ENCODE measurements at regions not wholly inside any gene's neighbourhood (a gene's known extent, or its start where the extent isn't known, plus 50 kb on each side); places are given as distances from the start of the nearest gene placed in this dataset.

DNA sequence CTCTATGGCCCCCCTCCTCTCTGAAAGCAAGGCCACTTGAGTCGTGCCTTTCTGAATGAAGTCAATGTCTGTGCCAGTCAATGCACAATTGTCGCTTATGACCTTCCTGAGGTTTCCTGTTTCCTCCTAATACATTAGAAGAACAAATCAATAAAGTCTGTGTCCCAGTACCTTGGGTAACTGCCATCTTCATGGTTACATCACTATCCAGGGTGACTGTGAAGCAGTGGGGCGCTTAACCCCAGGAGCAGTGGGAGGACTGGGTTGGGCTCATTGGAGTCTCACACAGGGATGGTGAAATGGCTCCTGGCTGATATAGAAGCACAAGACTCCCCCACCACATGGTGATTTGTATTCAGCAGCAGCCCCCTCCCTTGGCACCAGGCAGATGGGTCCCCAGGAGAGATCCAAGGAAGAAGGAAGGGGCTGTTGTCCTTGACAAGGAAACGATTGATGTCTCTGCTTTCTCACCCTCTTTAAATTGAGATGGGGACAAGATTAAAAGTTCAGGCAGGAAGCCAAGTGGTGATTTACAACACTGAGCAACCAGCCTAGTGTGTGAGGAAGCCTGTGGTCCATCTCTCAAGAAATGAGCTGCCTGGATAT lies 261.9 kb upstream of the ZNF462 start:
- 88% methylated on average over 1 of the region's 4 CpGs for WGBS (ENCODE audit: insufficient coverage)
- Histone ChIP-seq H3K4me3 (ENCODE audit: low read length) (no peak overlapping the region), H3K9me3 (replicated peaks; ENCODE audit: control insufficient read depth, low read depth, low read length) (no peaks in the 10 kb centered on the region), H3K36me3 (ENCODE audit: control insufficient read depth, insufficient read depth, low read length) (no peaks in the 10 kb centered on the region), H3K27ac (ENCODE audit: low read length) (no peak overlapping the region), H3K4me1 (ENCODE audit: control insufficient read depth, insufficient read depth, low read length) (no peaks in the 10 kb centered on the region), H3K27me3 (ENCODE audit: control insufficient read depth, insufficient read depth, low read length) (no peaks in the 10 kb centered on the region)
- no peak for DNase-seq

DNA sequence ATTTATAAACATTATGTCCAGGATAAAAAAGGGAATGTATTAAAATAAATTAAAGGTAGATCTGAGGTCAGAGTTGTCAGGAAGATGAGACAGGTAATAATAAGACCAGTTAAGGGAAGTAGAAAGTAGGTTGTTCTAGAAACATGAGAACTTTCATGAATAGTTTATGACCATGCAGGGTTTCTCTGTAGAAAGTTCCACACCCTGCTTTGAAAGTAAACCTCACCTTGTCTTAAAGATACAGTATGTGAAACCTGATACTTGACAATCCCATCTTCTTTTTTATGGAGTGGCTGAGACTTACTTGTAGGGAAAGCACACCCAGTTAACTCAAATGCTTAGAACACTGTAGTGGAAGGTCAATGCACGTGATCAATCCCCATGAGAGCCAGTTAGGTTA lies 260.6 kb upstream of the ZNF462 start:
- H3K4me3 ChIP-seq (ENCODE audit: low read length): no peak overlapping the region

DNA sequence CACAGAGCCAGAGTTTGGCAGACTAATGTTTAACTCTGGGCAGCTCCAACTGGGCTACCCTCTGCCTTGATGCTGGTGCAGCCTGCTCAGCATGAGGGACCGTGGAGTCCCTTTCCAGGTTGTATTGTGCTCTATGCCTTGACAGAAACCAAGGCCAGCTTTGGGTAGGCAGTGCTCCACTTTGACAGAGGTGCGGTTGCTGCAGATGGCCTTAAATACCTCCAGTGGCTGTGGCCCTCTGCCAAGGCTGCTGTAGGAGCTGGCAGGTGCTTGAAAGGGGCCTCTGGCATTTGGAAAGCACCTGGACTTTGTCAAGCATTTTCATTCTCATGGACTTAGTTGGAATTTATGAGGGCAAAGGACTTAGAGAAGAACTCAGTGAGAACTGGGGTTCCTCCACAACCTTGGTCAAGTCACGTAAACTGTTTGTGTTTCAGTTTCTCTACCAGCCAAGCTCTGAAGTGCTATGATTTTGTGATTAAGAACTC lies 249.7 kb upstream of the ZNF462 start:
- Histone ChIP-seq H3K9me3 (replicated peaks; ENCODE audit: control insufficient read depth, low read depth, low read length) (no peaks in the 10 kb centered on the region), H3K4me3 (ENCODE audit: low read length) (no peak overlapping the region), H3K27me3 (ENCODE audit: control insufficient read depth, insufficient read depth, low read length) (no peaks in the 10 kb centered on the region), H3K27ac (ENCODE audit: low read length) (no peak overlapping the region), H3K36me3 (ENCODE audit: control insufficient read depth, insufficient read depth, low read length) (no peaks in the 10 kb centered on the region), H3K4me1 (ENCODE audit: control insufficient read depth, insufficient read depth, low read length) (peaks cover 2% of the 10 kb centered on the region)
- no peak for DNase-seq
- WGBS (ENCODE audit: insufficient coverage): 50% methylated on average over 2 of the region's 3 CpGs

More for the DNA sequence above, 260.6 kb upstream of the ZNF462 start:
- H3K27me3 ChIP-seq (ENCODE audit: control insufficient read depth, insufficient read depth, low read length): no peaks in the 10 kb centered on the region
- H3K36me3 ChIP-seq (ENCODE audit: control insufficient read depth, insufficient read depth, low read length): no peaks in the 10 kb centered on the region
- H3K27ac ChIP-seq (ENCODE audit: low read length): no peak overlapping the region
- WGBS (ENCODE audit: insufficient coverage): no CpG with 5 or more reads among the region's 1 CpG
- DNase-seq: no peak
- H3K9me3 ChIP-seq (replicated peaks; ENCODE audit: control insufficient read depth, low read depth, low read length): no peaks in the 10 kb centered on the region
- H3K4me1 ChIP-seq (ENCODE audit: control insufficient read depth, insufficient read depth, low read length): no peaks in the 10 kb centered on the region

DNA sequence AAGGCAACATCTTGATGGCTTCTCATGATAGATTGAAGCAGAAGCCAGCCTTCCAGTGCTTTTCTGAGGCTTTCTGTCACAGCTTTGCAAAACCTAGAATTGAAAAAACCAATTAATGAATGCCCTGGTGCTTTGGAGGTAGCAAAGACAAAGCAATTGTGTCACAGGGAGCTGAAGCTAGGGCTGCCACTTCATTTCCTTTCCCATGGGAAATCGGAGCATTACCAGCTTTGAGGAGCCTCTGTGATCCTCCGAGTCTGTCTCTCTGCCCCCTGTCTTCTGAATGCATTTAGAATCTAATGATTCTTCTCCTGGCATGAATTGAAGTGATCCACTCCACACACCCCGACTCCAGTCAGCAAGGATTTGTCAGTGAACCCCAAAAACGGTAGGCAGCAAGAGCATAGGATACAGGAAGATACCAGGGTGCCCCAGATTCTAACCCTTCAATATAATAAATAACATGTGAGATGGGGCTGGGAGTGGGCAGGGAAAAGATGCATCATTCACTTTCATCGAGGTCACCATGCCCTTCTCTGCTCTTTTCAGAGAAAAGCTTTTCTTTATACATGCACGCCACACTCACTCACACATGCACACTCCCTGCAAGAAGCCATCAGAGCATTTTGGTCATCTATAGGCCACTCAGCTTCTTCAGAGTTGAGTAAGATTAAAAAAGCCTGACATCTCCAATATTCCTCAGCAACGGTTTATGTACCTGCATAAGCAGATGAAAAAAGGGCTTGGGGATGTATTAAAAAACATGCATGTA lies 247.7 kb upstream of the ZNF462 start:
- Histone ChIP-seq H3K27me3 (ENCODE audit: control insufficient read depth, insufficient read depth, low read length) (no peaks in the 10 kb centered on the region), H3K27ac (ENCODE audit: low read length) (no peak overlapping the region), H3K4me1 (ENCODE audit: control insufficient read depth, insufficient read depth, low read length) (peaks cover 2% of the 10 kb centered on the region), H3K4me3 (ENCODE audit: low read length) (no peak overlapping the region), H3K36me3 (ENCODE audit: control insufficient read depth, insufficient read depth, low read length) (no peaks in the 10 kb centered on the region), H3K9me3 (replicated peaks; ENCODE audit: control insufficient read depth, low read depth, low read length) (no peaks in the 10 kb centered on the region)
- no peak for DNase-seq
- 82% methylated on average over 2 of the region's 7 CpGs for WGBS (ENCODE audit: insufficient coverage)

GRCh38 chr9:106616026-106616425 lies 246.9 kb upstream of the ZNF462 start:
- H3K27me3 ChIP-seq (ENCODE audit: control insufficient read depth, insufficient read depth, low read length): no peaks in the 10 kb centered on the region
- peak; percentile 42 for DNase-seq
- H3K27ac ChIP-seq (ENCODE audit: low read length): no peak overlapping the region
- 53% methylated on average over 6 of the region's 6 CpGs for WGBS (ENCODE audit: insufficient coverage)
- H3K9me3 ChIP-seq (replicated peaks; ENCODE audit: control insufficient read depth, low read depth, low read length): no peaks in the 10 kb centered on the region
- H3K36me3 ChIP-seq (ENCODE audit: control insufficient read depth, insufficient read depth, low read length): no peaks in the 10 kb centered on the region
- H3K4me3 ChIP-seq (ENCODE audit: low read length): no peak overlapping the region
- H3K4me1 ChIP-seq (ENCODE audit: control insufficient read depth, insufficient read depth, low read length): peaks cover 6% of the 10 kb centered on the region

DNA sequence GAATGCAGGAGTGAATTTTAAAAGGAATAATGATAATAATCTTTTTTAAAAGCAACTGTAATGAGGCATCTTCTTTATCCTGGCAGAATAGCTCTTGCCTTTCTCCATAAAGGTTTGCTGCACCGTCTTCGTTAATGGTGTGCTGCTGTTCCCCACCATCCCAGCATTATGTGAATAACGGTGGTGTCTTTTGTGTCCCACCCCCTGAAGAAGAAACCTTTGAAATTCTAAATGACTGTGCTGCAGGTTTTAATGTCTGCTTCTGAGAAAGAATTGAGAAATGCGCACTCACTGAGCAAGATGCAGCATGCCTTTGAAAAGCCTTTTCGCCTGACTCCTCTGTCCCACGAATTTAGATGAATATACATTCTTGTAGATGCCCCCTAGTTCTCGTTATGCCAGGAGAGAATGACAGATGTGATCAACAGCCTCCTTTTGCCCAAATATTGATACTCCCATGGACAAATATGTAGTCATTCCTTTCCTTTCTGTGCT lies 246.1 kb upstream of the ZNF462 start:
- 86% methylated on average over 4 of the region's 7 CpGs for WGBS (ENCODE audit: insufficient coverage)

GRCh38 chr9:106619211-106619610 lies 243.8 kb upstream of the ZNF462 start:
- Histone ChIP-seq H3K27ac (ENCODE audit: low read length) (no peak overlapping the region), H3K9me3 (replicated peaks; ENCODE audit: control insufficient read depth, low read depth, low read length) (no peaks in the 10 kb centered on the region), H3K4me1 (ENCODE audit: control insufficient read depth, insufficient read depth, low read length) (peaks cover 13% of the 10 kb centered on the region), H3K27me3 (ENCODE audit: control insufficient read depth, insufficient read depth, low read length) (no peaks in the 10 kb centered on the region), H3K4me3 (ENCODE audit: low read length) (no peak overlapping the region), H3K36me3 (ENCODE audit: control insufficient read depth, insufficient read depth, low read length) (no peaks in the 10 kb centered on the region)
- peak; percentile 33 for DNase-seq
- no CpG with 5 or more reads among the region's 1 CpG for WGBS (ENCODE audit: insufficient coverage)

More for the DNA sequence above, 246.1 kb upstream of the ZNF462 start:
- no peaks in the 10 kb centered on the region for H3K27me3 ChIP-seq (ENCODE audit: control insufficient read depth, insufficient read depth, low read length)
- no peak for DNase-seq
- no peak overlapping the region for H3K4me3 ChIP-seq (ENCODE audit: low read length)
- H3K9me3 ChIP-seq (replicated peaks; ENCODE audit: control insufficient read depth, low read depth, low read length): no peaks in the 10 kb centered on the region
- peaks cover 12% of the 10 kb centered on the region for H3K4me1 ChIP-seq (ENCODE audit: control insufficient read depth, insufficient read depth, low read length)
- no peaks in the 10 kb centered on the region for H3K36me3 ChIP-seq (ENCODE audit: control insufficient read depth, insufficient read depth, low read length)
- H3K27ac ChIP-seq (ENCODE audit: low read length): no peak overlapping the region

DNA sequence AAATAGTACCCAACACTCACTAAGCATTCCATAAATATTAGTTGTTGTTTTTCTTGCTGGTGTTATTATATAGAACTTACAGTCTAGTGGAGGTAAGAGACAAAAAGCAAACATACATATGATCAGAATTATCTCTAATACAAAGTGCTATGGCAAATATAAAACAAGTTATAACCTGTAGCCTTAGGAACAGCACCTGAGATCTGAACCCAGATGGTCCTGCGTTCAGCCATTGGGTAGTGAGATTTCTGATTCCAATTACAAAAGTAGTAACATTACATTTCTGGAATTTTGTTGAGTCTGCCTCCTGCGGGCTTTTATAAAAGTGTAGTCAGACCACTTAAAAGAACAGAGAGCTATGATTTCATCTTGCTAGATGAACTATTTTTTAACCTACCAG lies 242.9 kb upstream of the ZNF462 start:
- no peaks in the 10 kb centered on the region for H3K36me3 ChIP-seq (ENCODE audit: control insufficient read depth, insufficient read depth, low read length)
- H3K9me3 ChIP-seq (replicated peaks; ENCODE audit: control insufficient read depth, low read depth, low read length): no peaks in the 10 kb centered on the region
- no peaks in the 10 kb centered on the region for H3K27me3 ChIP-seq (ENCODE audit: control insufficient read depth, insufficient read depth, low read length)
- no peak overlapping the region for H3K27ac ChIP-seq (ENCODE audit: low read length)
- no peak for DNase-seq
- WGBS (ENCODE audit: insufficient coverage): no CpG with 5 or more reads among the region's 2 CpGs
- H3K4me3 ChIP-seq (ENCODE audit: low read length): no peak overlapping the region
- peaks cover 13% of the 10 kb centered on the region for H3K4me1 ChIP-seq (ENCODE audit: control insufficient read depth, insufficient read depth, low read length)

DNA sequence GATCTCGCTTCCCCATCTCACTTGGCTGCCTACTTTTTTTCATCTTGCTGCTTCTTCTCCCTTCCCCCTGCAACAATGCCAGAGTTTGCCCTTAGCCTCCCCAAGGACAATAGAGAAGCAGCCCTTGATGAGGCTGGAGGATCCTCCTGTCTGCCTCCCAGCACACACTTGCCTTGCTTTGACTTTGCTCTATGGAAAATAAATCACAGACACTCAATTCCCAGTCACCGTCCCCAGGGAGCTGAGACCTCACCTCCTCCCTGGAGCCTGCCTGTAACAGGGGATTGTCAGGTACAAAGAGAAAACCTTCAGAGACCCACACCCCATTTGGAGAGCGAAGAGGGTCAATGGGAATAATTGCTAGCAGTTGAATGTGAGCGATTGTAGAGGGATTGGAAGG lies 242.1 kb upstream of the ZNF462 start:
- peaks cover 13% of the 10 kb centered on the region for H3K4me1 ChIP-seq (ENCODE audit: control insufficient read depth, insufficient read depth, low read length)
- H3K27me3 ChIP-seq (ENCODE audit: control insufficient read depth, insufficient read depth, low read length): no peaks in the 10 kb centered on the region
- H3K36me3 ChIP-seq (ENCODE audit: control insufficient read depth, insufficient read depth, low read length): no peaks in the 10 kb centered on the region
- WGBS (ENCODE audit: insufficient coverage): 86% methylated on average over 1 of the region's 4 CpGs
- no peak overlapping the region for H3K4me3 ChIP-seq (ENCODE audit: low read length)
- no peak for DNase-seq
- H3K9me3 ChIP-seq (replicated peaks; ENCODE audit: control insufficient read depth, low read depth, low read length): no peaks in the 10 kb centered on the region
- H3K27ac ChIP-seq (ENCODE audit: low read length): no peak overlapping the region

DNA sequence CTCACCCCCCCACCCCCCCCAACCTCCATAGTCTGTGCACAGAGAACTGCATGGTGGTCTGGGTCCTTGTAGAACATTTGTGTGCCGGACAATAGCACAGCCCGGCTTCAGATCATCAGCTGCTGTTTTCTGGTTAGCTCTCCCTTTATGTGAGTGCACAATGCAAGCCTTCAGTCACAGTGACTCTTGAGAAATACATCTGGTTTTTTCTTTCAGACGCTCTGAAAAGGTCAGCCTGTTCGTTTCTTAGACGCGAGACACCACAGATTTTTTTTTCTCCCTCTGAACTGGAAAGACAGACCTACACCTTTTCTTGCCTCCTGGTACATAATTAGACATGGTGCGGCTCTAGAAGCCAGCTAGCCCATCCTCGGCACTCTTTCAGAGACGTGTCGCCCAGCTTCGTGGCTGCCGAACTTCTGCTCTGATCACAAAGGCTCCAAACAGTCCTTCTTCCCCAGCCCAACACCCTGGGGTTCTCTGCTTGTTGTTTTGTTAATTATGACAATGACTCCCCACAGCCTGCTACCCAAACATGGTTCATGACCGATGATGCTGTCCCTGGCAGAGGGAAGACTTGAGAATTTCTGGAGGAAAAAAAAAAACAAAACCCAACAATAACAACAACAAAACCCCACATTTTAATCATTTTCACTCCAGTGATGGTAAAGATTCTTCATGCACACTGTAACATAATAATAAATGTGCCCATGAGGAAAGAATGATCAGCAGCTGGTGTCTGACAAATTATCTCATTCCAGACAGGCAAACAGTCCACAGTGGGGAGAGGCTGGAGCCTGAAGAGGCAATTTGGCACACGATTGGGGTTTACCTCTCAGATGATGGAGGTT lies 241.4 kb upstream of the ZNF462 start:
- Histone ChIP-seq H3K4me3 (ENCODE audit: low read length) (no peak overlapping the region), H3K27ac (ENCODE audit: low read length) (peak overlapping the region; percentile 5), H3K4me1 (ENCODE audit: control insufficient read depth, insufficient read depth, low read length) (peaks cover 13% of the 10 kb centered on the region), H3K9me3 (replicated peaks; ENCODE audit: control insufficient read depth, low read depth, low read length) (no peaks in the 10 kb centered on the region), H3K36me3 (ENCODE audit: control insufficient read depth, insufficient read depth, low read length) (no peaks in the 10 kb centered on the region), H3K27me3 (ENCODE audit: control insufficient read depth, insufficient read depth, low read length) (no peaks in the 10 kb centered on the region)
- 16% methylated on average over 8 of the region's 14 CpGs for WGBS (ENCODE audit: insufficient coverage)
- DNase-seq: peak; percentile 64

Measured in muscle of leg (tissue), 3 donors.